NCI-H2227 (cell line): ENCODE measurements at regions not wholly inside any gene's neighbourhood (a gene's known extent, or its start where the extent isn't known, plus 50 kb on each side); places are given as distances from the start of the nearest gene placed in this dataset.

Experiments used
- DNase-seq: peaks from one replicate; lab custom pipeline; 2025; ENCODE audit not compliant: unreplicated experiment; lab: John Stamatoyannopoulos, UW

DNA sequence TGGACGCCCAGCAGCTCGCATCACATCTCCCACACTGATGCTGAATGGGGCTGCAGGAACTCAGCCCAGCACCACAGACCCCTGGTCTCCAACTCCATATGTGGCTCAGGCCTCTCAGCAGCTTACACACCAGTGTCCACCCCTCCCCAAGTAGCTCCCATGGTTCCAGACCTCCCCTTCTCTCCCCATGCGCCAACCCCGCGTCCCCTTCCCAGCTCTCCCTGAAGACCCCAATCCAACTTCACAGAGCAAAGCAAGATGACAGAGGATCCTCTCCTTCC is 188.9 kb downstream of the SH3BP4 start:
- no peak for DNase-seq

DNA sequence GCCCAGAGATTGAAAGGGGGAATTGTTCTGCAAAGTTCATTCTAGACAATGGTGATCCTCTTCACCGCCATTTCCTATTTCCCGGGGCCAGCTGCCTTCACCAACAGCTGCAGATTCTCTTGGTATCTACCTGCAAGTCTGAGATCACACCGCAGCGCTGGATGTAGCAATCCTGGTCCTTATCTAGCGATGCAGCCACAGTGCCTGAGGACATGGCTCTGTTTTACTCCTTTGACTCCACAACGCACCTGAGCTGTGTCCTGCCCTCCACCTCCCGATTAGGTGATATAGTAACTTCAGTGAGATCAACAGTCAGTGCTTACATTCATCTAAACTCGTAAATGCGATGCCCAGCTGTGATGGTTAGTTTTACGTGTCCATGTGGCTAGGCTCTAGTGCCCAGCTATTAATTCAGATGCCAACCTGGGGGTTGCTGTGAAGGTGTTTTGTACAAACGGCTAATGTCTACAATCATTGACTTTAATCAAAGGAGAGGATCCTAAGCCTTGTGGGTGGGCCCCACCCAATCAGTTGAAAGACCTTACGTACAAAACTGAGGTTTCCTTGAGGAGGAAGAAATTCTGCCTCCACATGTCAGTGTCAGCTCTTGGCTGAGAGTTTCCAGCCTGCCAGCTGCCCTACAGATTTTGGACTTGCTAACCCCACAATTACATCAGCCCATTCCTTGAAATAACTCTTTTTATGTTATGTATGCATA is 189.8 kb downstream of the SH3BP4 start:
- DNase-seq = no peak

DNA sequence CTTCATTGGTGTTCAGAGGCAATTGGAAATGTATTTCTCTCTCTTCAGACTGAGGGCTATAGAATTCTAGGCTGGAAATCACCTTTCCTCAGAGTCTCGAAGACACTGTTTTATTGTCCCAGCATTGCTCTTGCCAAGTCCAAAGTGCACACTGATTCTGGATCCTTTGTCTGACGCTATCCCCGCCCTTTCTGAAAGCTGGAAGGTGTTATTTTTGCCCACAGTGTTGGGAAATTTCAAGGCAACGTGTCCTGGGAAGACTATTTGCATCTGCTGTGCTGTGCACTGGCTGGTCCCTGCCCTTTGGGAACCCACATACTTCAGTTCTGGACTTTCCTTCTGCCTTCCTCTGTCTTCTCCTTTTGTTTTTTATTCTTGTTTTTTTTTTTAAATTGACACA is 190.8 kb downstream of the SH3BP4 start:
- DNase-seq = no peak

DNA sequence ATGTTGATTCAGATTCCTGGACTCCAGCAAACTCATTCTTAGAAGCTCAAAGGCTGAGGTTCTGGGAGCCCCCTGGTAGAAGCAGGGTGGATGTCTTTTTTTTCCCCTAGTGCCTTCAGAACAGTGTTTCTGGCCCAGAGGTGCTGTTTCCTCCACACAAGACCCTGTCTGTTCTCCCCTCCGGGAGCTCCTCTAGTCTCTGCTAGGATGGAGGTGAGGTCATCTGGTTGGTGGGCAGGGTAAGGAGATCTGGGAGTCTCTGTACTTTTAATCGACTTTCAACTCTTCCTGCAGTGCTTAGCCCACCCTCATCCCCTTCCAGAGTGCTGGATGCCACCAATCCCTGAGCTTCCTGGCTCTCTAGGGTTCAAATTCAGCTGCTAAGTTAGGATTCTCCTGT is 192.0 kb downstream of the SH3BP4 start:
- no peak for DNase-seq

DNA sequence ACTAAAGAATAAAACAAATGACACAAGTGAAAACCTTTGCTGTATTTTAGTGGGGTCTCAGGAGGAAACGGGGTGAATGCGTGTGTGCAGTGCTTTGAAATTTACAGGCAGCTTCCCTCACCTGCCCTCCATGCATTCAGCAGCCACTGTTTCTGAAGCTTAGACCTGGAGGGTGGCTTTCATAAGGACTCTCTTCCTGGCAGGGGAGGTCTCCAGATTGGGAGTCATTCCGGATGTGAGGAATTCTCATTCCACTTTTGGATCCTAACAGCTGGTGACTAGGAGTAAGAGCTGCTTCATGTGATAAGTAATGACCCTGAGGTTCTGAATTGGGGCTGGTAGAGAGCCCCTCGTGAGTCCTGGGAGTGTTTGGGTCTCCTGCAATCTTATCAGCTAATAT is 192.5 kb downstream of the SH3BP4 start:
- no peak for DNase-seq

DNA sequence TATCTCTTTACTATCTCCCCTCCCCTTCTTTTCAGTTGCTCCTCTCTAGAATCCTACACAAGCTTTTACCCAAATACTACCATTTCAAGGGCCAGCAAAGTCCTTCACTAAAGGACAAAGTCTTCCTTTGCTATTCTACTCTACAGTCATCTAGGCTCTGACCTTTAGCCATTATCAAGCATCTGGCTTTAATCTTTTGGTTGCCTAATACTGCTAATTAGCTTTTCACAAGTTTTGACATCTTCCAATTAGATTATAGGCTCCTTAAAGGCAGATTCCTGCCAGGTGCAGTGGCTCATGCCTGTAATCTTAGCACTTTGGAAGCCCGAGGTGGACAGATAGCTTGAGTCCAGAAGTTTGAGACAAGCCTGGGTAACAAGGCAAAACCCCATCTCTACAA is 194.4 kb downstream of the SH3BP4 start:
- DNase-seq = no peak

DNA sequence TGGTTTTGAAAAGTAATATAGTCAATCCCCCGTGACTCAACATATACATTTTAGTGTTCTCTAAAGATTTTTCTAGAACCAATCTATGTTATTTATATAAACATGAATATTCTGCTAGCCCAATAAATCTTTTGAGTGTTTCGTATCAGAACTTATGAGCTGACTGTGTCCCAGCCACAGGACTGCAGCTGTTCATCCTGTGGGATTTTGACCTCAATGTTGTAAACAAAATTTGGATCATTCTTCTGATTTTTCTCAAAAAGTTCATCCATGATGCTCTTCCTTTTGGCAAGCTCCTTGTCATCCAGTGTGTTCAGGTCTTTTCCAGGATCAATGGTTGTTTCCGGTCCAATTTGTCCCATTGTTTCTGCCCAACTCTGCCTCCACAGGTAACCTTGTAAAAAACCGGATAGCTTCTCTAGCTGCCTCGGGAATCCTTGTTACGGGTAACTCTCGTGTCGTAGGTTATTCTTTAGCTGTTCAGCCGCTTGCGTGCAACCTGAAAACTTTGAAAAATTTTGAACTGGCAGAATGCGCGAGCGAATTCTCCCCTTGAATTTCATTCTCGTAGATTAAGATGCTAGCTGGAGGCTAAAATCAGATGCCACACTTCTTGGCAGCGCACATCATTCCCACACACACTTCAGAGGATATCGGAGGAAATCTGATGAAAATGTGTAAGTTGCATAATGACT is 195.2 kb downstream of the SH3BP4 start:
- DNase-seq = no peak

DNA sequence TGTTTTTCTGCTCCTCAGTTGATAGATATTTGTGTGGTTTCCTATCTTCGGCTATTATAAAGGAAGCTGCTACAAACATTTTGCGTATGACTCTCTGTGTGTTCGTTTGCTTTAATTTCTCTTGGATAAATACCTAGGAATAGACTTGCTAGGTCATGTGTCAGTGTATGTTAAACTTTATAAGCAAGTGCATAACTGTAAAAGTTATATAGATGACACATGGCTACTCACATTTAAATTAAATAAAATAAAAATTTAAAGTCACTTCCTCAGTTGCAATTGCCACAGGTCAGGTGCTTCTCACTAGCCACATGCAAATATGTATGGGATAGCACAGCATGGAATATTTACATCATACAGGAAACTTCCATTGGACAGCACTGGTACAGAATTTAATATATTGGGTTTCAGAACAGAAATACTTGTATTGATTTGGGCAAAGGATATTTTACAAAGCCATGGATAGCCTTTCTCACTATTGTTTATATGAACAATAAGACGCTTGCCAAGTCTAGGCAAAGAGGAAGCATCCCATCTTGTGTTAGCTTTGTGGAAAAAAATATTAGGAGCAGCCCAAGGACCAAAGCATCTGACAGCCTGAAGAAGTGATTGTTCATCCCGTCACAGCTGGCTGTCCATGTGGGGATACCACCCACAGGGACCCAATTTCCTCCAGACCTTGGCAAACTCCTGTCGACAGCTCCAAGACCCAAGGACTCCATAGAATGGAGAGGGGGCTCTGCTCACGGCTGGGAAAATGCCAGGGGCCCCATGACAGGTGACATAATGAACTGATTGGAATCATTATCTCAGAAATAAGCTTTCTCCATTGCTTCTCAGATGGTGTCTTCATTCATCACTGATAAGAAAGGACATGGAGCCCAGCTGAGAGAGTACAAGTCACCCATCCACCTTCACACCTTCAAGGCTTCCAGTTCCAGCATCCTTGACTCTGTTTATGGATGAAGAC is 196.7 kb downstream of the SH3BP4 start:
- no peak for DNase-seq

DNA sequence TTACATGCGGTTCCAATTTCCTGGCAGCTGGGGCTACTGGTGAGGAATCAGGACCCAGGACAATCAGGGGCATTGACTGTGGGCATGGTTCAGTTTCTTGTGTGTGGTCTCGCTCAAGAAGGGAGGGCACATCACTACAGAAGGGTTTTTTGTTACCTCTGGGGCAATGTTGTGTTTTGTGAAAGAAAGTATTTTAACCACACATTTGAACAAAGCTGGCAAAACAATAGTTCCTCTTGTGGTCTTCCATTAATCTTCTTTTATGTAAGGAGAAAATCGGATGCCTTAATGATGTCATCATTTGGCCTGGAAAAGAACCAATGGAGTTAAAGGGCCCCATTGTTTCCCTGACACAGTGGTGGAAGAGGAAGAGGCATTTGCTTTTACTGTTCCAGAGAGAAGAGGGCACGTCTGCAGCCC is 197.4 kb downstream of the SH3BP4 start:
- DNase-seq = no peak

DNA sequence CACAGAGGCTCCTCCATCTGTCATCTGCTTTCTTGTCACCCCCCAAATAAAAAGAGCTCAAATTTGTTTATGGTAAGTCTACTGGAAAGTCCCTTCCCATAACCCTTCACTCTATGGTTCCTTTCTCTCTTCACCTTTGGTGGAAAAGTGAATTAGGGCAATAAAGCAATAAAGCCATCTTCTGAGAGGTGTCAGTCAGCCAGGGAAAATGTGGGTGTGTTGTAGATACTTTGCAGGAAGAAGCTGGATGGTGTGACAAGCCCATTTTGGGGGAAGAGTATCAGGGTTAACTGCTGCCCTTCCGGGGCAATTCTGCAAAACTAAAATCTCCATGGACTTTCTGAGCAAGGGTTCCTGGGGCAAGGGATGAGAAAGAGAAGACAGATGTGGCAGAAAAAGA is 197.9 kb downstream of the SH3BP4 start:
- DNase-seq = no peak

DNA sequence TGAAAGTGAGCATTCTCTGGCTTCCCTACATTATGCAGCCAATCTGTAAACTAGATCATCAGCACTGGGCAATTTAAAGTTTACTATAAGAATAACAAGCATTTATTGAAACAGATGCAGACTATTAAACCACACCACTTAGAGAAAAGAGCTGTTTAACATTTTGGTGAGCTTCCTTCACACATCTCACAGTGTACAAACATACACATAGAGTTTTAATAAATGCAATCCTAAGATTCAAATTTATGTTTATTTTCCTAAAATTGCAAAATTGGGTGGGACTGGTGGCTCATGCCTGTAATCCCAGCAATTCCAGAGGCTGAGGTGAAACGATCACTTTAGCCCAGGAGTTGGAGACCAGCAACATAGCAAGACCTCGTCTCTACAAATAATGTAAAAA is 199.3 kb downstream of the SH3BP4 start:
- no peak for DNase-seq

DNA sequence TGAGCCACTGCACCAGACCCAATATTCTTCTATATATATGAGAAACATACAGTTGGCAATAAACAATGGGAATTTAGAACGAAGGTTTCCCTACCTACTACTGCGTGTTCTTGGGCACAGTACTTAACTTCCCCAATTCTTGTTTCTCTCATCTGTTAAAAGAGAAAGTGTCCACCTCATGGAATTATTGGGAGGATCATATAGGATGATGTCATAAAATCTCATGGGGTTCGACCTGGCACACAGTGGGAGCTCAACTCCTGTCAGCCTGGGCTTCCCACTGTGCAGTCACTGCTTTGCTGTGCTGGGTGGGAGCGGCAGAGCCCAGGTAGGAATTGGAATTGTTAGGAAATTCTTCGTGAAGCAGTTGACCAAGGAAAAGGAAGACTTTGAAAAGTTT is 203.3 kb downstream of the SH3BP4 start:
- no peak for DNase-seq

DNA sequence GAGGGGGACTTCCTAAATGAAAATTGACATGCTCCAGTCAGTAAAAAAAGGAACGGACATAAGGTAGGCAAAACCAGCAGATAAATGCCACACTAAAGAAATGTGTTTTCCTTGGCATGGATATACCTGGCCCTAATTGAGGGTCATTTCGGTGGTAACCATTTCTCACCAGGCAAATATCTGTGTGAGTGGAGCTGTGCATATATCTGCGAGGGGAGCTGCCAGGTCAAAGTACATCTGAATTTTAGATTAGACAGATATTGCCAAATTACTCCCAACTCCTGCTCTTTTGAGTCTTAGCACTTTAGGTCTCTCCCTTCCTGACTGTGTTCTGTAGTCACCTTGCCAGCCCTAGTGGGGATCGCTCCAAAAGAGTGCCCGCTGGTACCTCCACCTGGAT is 204.2 kb downstream of the SH3BP4 start:
- DNase-seq = no peak

DNA sequence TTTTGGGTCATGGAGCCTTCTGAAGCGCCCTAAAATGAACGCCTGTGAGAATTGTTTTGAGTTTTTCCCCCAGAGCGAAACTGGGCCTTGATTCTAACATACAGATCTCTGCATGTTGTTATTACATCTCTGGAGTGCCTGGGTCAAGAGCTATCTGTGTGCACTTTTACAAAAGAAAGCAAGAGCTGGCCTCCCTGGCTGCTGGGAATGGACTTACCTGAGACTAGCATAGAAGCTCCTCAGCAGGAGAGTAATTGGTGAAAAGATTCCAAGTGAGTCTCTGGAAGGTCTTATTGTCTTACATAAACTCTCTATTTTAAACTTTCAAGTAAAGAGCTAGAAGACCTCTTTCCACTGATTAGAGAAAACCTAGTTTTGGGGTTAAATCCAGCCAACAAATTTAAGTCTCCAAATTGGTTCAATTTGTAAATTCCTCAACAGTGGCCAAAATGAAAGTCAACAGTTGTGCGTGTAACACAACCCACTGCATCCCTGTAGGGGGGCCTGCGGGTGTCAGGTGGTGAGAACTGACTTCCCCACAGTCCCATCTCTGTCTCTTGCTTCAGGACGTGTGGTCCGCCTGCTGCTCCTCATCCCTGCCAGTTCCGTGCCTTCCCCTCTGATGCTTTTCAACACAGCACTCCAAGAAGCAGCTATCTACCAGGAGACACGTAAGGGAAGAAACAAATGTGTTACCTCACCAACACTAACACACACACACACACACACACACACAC is 206.1 kb downstream of the SH3BP4 start:
- no peak for DNase-seq

DNA sequence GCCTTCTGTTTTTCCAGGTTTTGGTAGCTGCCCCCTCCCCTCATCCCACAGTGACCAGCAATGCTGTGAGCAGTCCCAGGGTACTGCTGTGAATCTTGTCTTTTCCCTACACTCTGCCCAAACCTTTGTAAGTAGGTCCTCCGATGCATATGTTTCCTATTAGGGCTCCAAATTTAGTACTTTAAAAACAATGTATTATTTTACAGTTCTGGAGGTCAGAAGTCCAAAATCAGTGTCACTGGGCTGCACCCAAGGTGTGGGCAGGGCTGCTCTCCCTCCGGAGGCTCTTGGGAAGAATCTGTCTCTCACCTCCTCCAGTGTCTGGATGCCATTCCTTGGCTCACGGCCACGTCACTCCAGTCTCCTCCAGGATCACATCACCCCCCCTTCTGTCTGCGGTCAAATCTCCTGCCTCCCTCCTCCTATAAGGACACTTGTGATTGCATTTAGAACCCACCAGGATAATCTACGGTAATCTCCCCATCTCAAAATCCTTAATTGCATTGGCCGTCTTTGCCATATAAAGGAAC is 208.5 kb downstream of the SH3BP4 start:
- no peak for DNase-seq

DNA sequence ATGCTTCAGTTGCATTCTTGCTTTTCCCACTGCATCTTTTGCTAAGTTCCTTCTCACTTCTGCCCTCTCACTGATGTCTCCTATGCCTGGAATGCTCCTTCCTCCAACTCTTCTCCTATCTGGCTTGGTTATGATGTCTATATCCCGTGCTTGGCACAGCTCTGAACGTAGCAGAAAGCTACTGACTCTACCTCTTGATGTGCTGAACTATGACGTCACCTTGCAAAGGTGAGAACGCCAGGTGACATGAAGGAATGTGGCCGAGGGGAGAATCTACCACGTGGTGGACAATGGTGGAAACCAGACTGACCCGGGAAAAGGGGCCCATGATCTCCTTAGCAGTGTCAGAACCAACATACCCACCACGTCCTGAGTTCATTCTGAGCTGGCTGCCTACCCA is 209.7 kb downstream of the SH3BP4 start:
- no peak for DNase-seq

DNA sequence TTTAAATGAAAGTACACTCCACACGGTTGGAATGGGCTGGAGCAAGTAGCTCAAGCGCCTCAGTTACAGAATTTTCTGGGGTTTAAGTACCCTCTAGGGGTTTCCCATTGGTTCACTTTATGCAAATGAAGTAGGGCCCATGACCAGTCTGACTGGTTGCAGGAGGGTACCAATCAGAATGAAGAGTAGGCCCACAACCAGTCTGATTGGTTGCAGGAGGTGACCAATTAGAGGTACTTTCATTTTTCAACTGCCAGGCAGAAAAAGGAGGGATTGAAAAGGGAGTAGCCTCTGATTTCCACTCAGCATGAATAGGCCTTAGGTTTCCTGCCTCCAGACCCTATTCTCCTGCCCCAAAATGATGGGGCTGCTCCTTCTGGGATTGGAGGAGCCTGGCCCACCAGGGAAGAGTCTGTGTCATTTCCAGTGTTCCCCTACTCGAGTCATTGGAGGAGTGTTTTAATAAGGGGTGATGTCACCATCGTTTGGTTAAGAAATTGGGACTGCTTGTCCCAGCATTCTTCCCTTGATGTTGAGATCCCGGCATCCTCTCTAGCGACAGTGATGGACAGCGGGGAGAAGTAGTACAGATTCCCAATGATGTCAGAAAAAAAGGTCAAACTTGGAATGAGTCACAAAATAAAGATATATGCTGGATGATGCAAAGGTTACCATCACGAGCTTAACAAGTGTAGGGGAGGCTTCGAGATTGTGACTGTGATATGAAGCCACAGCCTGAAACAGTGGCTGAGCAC is 210.4 kb downstream of the SH3BP4 start:
- DNase-seq = no peak

DNA sequence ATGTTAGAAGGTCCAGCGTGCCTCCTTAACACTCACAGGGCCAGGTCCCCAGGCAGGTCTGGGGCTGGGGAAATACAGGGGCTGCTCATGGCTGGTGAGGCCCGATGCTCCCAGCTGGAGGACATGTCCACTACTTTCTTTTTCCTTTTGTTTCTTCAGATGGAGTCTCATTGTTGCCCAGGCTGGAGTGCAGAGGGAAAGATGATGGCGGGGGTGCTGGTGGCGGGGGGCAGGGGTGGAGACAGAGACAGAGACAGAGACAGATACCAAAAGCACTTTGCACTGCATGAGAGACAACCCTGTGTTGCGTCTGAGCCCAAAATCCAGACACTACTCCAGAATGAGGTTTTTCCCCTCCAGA is 211.0 kb downstream of the SH3BP4 start:
- DNase-seq = no peak

DNA sequence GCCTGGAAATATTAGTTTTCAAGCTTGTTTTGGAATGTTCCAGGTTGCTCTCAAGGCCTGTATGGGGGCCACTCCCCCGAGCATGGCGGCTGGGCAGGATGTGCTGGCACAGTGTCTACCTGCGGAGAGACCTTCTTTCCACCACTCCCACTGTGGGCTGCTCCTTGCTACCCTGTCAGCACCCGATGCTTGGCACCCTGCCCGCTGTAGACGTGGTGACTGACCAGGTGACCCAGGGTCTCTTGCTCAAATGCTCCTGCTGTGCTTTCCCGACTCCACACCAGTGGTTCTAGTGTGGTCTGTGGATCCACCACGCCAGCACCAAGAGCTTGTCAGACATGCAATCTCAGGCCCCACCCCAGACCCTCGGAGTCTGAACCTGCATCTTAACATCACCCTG is 213.3 kb downstream of the SH3BP4 start:
- no peak for DNase-seq

DNA sequence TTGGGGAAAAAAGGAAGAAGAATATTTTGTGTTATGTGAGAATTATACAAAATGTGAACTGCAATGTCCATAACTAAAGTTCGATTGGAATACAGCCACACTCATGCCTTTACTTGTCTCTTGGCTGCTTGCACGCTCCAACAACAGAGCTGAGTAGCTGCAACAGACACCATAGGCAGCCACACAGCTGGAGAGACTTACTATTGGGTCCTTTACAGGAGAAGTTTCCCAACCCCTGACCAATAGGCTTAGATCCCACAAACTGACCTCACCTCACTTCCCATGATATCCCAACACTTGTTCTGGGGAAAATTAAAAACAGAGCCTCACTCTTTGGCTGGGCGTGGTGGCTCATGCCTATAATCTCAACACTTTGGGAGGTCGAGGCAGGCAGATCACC is 213.8 kb downstream of the SH3BP4 start:
- DNase-seq = no peak
